Panc1 (cell line): ENCODE measurements at regions not wholly inside any gene's neighbourhood (a gene's known extent, or its start where the extent isn't known, plus 50 kb on each side); places are given as distances from the start of the nearest gene placed in this dataset.

Experiments
- POLR2AphosphoS5 ChIP-seq: IDR thresholded peaks from 2 replicates; pipeline ENCODE4 v1.6.1; 2012; ENCODE audit warnings: mild to moderate bottlenecking, low read depth, low read length, moderate library complexity
- SIN3A ChIP-seq: IDR thresholded peaks from 2 replicates; pipeline ENCODE4 v1.6.1; 2012; ENCODE audit warnings: low read depth, mild to moderate bottlenecking, low read length, moderate library complexity, borderline replicate concordance; ENCODE audit not compliant: insufficient read depth
- TF ChIP-seq, protein P1 (sequence below): fragments of 450-650 bp; IDR thresholded peaks from 2 replicates; pipeline ENCODE4 v1.5.1; 2017; ENCODE audit warnings: mild to moderate bottlenecking

DNA sequence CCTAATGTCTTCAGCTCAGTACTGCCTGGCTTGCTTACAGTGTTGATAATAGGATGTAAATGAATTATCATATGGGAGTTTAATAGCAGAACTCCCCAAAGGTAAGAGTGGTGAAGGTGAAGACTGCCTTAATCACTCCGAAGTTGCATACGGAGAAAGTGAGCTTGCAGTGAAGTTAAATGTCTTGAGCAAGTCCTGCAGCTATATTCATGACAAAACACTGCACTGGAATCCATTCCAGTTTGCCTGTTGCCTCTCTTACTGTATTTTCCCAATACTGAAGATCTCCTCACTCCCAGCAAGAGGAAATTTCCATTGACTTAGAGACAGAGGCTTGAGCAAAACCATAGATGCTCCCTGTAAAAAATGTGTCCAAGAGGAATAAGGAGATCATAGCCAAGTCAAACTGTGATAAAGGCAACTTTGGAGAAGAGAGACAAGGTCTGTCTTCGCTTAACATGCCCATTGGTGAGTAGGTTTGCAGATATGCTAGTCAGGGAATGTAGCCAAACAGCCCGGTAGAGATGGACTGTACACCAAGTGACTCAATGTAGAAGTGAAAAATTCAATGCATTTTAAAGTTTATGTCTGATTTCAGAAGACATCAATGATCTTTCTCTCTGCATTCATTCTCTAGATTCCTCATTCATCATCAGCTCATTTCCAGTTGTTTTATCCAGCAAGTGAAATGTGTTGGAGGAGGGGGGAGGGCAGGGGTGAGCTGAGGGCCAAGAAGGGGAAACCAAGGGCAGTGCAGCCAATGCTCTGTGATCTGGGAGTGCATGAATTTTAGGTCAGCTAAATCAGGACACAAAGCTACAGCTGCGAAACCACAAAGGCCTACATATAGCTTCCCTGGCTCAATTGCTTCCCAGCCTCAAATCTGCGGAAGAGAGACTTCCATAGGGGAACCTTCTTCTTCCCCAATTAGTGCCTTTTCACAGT, 667.1 kb upstream of the NR2F2 start:
- TF ChIP-seq, protein P1, sequence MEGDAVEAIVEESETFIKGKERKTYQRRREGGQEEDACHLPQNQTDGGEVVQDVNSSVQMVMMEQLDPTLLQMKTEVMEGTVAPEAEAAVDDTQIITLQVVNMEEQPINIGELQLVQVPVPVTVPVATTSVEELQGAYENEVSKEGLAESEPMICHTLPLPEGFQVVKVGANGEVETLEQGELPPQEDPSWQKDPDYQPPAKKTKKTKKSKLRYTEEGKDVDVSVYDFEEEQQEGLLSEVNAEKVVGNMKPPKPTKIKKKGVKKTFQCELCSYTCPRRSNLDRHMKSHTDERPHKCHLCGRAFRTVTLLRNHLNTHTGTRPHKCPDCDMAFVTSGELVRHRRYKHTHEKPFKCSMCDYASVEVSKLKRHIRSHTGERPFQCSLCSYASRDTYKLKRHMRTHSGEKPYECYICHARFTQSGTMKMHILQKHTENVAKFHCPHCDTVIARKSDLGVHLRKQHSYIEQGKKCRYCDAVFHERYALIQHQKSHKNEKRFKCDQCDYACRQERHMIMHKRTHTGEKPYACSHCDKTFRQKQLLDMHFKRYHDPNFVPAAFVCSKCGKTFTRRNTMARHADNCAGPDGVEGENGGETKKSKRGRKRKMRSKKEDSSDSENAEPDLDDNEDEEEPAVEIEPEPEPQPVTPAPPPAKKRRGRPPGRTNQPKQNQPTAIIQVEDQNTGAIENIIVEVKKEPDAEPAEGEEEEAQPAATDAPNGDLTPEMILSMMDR, result no peak
- TF ChIP-seq POLR2AphosphoS5, result no peak
- TF ChIP-seq SIN3A, result no peak
